AG04450 (cell line): ENCODE measurements at regions not wholly inside any gene's neighbourhood (a gene's known extent, or its start where the extent isn't known, plus 50 kb on each side); places are given as distances from the start of the nearest gene placed in this dataset.

ENCODE experiments used
- CTCF ChIA-PET: fragments of 300-600, 350-600 bp; formaldehyde crosslinking; extraction: SDS; loops from one replicate; lab custom pipeline; 2022; ENCODE audit warnings: antibody characterized with exemption, inconsistent platforms; lab: Charles Lee
- POLR2A ChIA-PET: fragments of 350-600 bp; formaldehyde crosslinking; extraction: SDS; loops from one replicate; lab custom pipeline; 2021; ENCODE audit warnings: antibody characterized with exemption, inconsistent platforms; lab: Yijun Ruan, JAX
- DNase-seq: peaks from one replicate; pipeline ENCODE4 v3.0.0-alpha.2; 2011; ENCODE audit warnings: low read depth, low spot score
- H3K27ac ChIP-seq: one replicate; pipeline ENCODE4 v1.5.1; 2012; ENCODE audit warnings: low read depth, low read length, control low read depth
- H3K27me3 ChIP-seq: one replicate; pipeline ENCODE4 v1.6.0; 2012; ENCODE audit warnings: low read length; ENCODE audit not compliant: control insufficient read depth, insufficient read depth
- H3K4me3 ChIP-seq: 2 replicates; pipeline ENCODE4 v1.5.1; 2011; ENCODE audit warnings: mild to moderate bottlenecking, low read depth, low read length, control low read depth
- H3K9me3 ChIP-seq: 2 replicates; pipeline ENCODE4 v1.5.1; 2012; ENCODE audit warnings: low read length; ENCODE audit not compliant: control insufficient read depth, insufficient read depth
- TF ChIP-seq, protein P1 (sequence below): IDR thresholded peaks from 2 replicates; pipeline ENCODE4 v1.5.1; 2011; ENCODE audit warnings: low read depth, low read length, control low read depth, inconsistent platforms

DNA sequence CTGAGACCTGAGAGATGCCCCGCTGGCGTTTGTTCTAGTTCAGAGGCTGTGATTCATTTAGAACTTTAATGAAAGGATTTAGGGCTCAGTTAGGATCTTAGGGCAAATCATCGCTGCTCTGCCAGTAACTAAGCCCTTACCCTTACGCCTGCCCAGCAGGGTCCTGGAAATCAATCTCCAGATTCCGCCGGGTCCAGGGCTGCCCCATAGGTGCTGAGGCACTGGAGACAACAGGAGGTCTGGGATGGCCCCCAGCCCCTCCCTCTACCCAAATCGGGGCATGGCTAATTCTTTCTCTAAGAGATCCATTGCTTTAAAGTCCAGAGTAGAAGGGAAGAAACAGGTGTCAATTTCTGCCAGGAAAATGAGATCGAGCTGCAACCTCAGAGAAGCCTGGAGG lies 83.1 kb downstream of the SDC1 start:
- ChIA-PET POLR2A (interaction anchor here (0.6 to 0.7 kb wide), 2 partner anchors 34 to 44 kb away, joined by 3 read pairs; no protein-coding TSS in a partner anchor), CTCF (interaction anchor here (0.5 kb wide), 1 partner anchor 173 kb away, joined by 5 read pairs; no protein-coding TSS in a partner anchor)
- Histone ChIP-seq H3K27me3 (no peaks in the 10 kb centered on the region), H3K4me3 (no peak overlapping the region), H3K27ac (peak overlapping the region; percentile 53), H3K9me3 (no peaks in the 10 kb centered on the region)
- no peak for DNase-seq
- TF ChIP-seq, protein P1, sequence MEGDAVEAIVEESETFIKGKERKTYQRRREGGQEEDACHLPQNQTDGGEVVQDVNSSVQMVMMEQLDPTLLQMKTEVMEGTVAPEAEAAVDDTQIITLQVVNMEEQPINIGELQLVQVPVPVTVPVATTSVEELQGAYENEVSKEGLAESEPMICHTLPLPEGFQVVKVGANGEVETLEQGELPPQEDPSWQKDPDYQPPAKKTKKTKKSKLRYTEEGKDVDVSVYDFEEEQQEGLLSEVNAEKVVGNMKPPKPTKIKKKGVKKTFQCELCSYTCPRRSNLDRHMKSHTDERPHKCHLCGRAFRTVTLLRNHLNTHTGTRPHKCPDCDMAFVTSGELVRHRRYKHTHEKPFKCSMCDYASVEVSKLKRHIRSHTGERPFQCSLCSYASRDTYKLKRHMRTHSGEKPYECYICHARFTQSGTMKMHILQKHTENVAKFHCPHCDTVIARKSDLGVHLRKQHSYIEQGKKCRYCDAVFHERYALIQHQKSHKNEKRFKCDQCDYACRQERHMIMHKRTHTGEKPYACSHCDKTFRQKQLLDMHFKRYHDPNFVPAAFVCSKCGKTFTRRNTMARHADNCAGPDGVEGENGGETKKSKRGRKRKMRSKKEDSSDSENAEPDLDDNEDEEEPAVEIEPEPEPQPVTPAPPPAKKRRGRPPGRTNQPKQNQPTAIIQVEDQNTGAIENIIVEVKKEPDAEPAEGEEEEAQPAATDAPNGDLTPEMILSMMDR: no peak

DNA sequence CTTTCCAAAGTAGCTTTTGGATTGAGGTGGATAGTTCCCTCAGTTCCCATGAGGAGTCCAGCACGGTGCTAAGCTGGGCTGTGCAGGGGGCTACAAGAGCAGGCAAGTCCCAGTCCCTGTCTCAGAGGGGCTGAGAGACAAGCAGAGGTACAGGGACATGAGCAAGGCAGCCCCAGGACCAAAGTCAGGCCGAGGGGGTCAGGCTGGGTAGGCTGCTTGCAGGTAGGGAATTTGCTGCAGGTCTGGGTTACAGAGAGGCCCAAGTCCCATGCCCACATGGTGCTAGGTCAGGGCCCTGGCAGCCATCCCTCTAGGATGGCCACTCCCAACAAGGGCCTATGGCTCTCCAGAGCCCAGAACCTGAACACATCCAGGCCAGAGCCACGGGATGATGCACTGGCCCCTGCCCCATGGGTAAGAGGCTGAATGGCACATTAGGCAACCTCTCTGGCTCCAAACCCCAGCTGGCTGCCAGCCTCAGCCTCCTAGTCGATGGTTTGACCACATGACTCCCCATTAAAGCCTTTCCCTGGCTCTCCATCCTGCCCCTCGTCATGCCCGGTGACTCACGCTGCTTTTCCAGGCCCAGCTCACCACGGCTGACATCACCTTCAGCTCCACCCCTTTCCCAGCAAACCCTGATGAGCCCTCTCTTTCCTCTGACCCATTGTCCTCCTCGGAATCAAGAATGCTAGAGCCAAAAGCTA lies 83.7 kb downstream of the SDC1 start:
- DNase-seq: peak; percentile 72
- ChIA-PET CTCF (no interaction called here), POLR2A (interaction anchor here (0.6 kb wide), 1 partner anchor 44 kb away, joined by 3 read pairs; no protein-coding TSS in a partner anchor)
- no peaks in the 10 kb centered on the region for H3K27me3 ChIP-seq
- peak overlapping the region; percentile 53 for H3K27ac ChIP-seq
- TF ChIP-seq, protein P1: no peak
- H3K4me3 ChIP-seq: no peak overlapping the region
- H3K9me3 ChIP-seq: no peaks in the 10 kb centered on the region

DNA sequence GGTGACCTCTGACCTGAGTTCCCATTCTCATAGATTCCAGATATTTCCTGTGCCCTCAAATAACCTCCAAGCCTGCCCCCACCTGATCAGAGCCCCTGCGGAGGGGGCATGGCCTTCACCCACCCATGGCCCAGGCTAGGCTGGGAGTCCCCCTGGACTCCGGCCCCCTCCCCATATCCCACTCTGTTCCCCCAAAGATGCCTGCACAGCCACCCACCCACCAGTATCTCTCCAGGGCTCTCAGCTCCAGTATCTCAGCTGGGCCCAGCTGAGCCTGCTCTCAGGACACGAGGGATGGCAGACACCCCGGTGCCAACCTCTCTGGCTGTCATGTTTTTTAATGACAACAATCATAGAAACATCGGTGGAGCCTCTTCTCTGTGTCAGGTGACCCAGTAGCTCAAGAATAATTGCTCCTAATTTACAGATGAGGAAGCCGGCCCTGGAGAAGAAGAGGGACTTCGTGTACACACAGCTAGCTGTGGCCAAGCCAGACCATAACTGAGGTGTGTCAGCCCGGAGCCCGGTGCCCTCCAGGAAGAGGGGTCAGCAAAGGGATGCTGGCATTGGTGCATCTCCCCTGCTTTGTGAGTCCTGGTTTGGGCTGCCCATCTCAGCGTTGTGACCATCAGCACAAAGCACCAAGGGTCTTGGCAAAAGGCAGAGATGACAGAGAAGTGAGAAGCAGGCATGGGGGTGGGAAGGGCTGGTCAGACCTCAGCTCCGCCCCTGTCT lies 84.4 kb downstream of the SDC1 start:
- ChIA-PET POLR2A (no interaction called here), CTCF (interaction anchor here (1.3 kb wide), 1 partner anchor 125 kb away, joined by 6 read pairs; no protein-coding TSS in a partner anchor)
- TF ChIP-seq, protein P1: no peak
- Histone ChIP-seq H3K27me3 (no peaks in the 10 kb centered on the region), H3K27ac (no peak overlapping the region), H3K9me3 (no peaks in the 10 kb centered on the region), H3K4me3 (no peak overlapping the region)
- no peak for DNase-seq

DNA sequence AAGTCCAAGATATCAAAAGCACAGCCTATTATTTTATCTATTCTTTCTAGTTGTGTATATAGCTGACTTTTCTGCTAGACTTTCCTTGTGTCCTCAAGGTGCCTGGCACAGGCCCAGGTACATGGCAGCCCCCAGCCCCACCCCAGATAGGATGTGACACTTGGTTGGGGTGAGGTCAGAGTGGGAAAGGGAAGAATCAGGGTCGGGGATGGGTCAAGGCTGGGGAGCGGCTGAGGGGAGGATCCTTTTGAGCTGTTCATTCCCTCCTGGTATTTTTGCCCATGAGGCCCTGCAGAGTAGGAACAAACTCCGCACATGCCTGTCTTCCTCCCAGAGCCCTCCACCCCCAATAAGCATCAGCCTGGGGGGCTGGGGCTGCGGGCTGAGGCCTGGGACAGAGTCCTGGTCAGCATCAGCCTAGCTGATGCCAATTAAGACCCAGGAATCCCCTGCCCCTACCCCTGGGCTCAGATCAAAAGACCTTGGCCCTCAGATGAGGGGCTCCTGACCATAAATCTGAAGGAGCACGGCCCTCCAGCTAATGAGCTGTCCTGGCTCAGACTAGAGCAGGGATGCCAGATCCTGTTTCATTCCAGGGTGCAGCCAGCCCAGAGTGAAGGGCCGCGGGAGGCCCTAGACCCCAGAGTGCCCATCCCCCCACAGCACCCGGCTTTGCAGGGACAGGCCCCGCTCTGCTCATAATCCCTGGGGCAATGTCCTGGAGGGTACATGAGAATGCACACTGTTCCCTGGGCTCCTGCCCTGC lies 85.3 kb downstream of the SDC1 start:
- ChIA-PET CTCF (interaction anchor here (1.3 to 1.9 kb wide), 2 partner anchors 86 to 124 kb away, joined by 6 to 8 read pairs; partner anchors contain the start of gene SDC1), POLR2A (interaction anchor here (1.5 kb wide), 1 partner anchor 307 kb away, joined by 3 read pairs; the partner anchor contains the start of gene RHOB)

More for the DNA sequence above, 85.3 kb downstream of the SDC1 start:
- no peaks in the 10 kb centered on the region for H3K9me3 ChIP-seq
- no peak overlapping the region for H3K4me3 ChIP-seq
- no peak for DNase-seq
- TF ChIP-seq, protein P1: no peak
- H3K27me3 ChIP-seq: peaks cover 5% of the 10 kb centered on the region
- no peak overlapping the region for H3K27ac ChIP-seq
